BLaER1 (cell line): ENCODE measurements at regions not wholly inside any gene's neighbourhood (a gene's known extent, or its start where the extent isn't known, plus 50 kb on each side); places are given as distances from the start of the nearest gene placed in this dataset.
"Not testable (repeated sequence)": the region's sequence is repeated elsewhere in the genome, so short reads cannot be mapped to it uniquely, and the experiment has no call there.

Source experiments
- H3K27ac ChIP-seq: shearing (Covaris generic); formaldehyde crosslinking; 2 replicates; pipeline ENCODE4 v1.8.1; 2022
- H3K27me3 ChIP-seq: shearing (Covaris generic); formaldehyde crosslinking; 2 replicates; pipeline ENCODE4 v1.8.1; 2022
- H3K36me3 ChIP-seq: shearing (Covaris generic); formaldehyde crosslinking; 2 replicates; pipeline ENCODE4 v1.8.1; 2022
- H3K4me1 ChIP-seq: shearing (Covaris generic); formaldehyde crosslinking; 2 replicates; pipeline ENCODE4 v1.8.1; 2022
- H3K4me2 ChIP-seq: shearing (Covaris generic); formaldehyde crosslinking; 2 replicates; pipeline ENCODE4 v1.8.1; 2022
- H3K4me3 ChIP-seq: shearing (Covaris generic); formaldehyde crosslinking; 2 replicates; pipeline ENCODE4 v1.8.1; 2022
- H3K9ac ChIP-seq: shearing (Covaris generic); formaldehyde crosslinking; 2 replicates; pipeline ENCODE4 v1.8.1; 2022
- H3K9me3 ChIP-seq: shearing (Covaris generic); formaldehyde crosslinking; 2 replicates; pipeline ENCODE4 v1.8.1; 2022
- H4K20me1 ChIP-seq: shearing (Covaris generic); formaldehyde crosslinking; 2 replicates; pipeline ENCODE4 v1.8.1; 2022
- Cebpa-rat ChIP-seq: shearing (Covaris generic); IDR thresholded peaks from 2 replicates; pipeline ENCODE4 v1.8.1; 2022

GRCh38 chr5:98354922-98355321 is 418.5 kb upstream of the RGMB start:
- TF ChIP-seq Cebpa-rat: no peak
- Histone ChIP-seq H3K9me3 (peaks cover 13% of the 10 kb centered on the region), H3K27ac (no peak overlapping the region), H3K36me3 (no peaks in the 10 kb centered on the region), H4K20me1 (no peaks in the 10 kb centered on the region), H3K4me3 (no peak overlapping the region), H3K4me1 (no peaks in the 10 kb centered on the region), H3K27me3 (no peaks in the 10 kb centered on the region), H3K9ac (no peak overlapping the region), H3K4me2 (no peak overlapping the region)

- Histone ChIP-seq H3K4me3 (no peak overlapping the region), H3K4me2 (no peak overlapping the region), H3K27ac (no peak overlapping the region), H3K9me3 (peaks cover 6% of the 10 kb centered on the region), H3K4me1 (no peaks in the 10 kb centered on the region), H3K36me3 (no peaks in the 10 kb centered on the region), H3K9ac (no peak overlapping the region), H3K27me3 (no peaks in the 10 kb centered on the region), H4K20me1 (no peaks in the 10 kb centered on the region)
- TF ChIP-seq Cebpa-rat: no peak
Observed at GRCh38 chr5:98360548-98360947, 412.9 kb upstream of the RGMB start.

GRCh38 chr5:98363157-98363556 is 410.3 kb upstream of the RGMB start:
- no peaks in the 10 kb centered on the region for H4K20me1 ChIP-seq
- H3K36me3 ChIP-seq: no peaks in the 10 kb centered on the region
- H3K4me1 ChIP-seq: no peaks in the 10 kb centered on the region
- H3K9ac ChIP-seq: no peak overlapping the region
- H3K4me3 ChIP-seq: no peak overlapping the region
- no peaks in the 10 kb centered on the region for H3K27me3 ChIP-seq
- peaks cover 6% of the 10 kb centered on the region for H3K9me3 ChIP-seq
- no peak overlapping the region for H3K27ac ChIP-seq
- TF ChIP-seq Cebpa-rat: no peak
- H3K4me2 ChIP-seq: no peak overlapping the region

- Histone ChIP-seq H3K9ac (no peak overlapping the region), H3K27me3 (no peaks in the 10 kb centered on the region), H3K4me3 (no peak overlapping the region), H4K20me1 (no peaks in the 10 kb centered on the region), H3K4me1 (no peaks in the 10 kb centered on the region), H3K27ac (no peak overlapping the region), H3K9me3 (no peaks in the 10 kb centered on the region), H3K4me2 (no peak overlapping the region), H3K36me3 (no peaks in the 10 kb centered on the region)
- TF ChIP-seq Cebpa-rat: no peak
Observed at GRCh38 chr5:98364549-98364948, 408.9 kb upstream of the RGMB start.

GRCh38 chr5:98365126-98365525 is 408.3 kb upstream of the RGMB start:
- H3K4me1 ChIP-seq: no peaks in the 10 kb centered on the region
- no peaks in the 10 kb centered on the region for H3K36me3 ChIP-seq
- no peak overlapping the region for H3K9ac ChIP-seq
- H4K20me1 ChIP-seq: no peaks in the 10 kb centered on the region
- no peaks in the 10 kb centered on the region for H3K27me3 ChIP-seq
- no peak overlapping the region for H3K4me3 ChIP-seq
- no peaks in the 10 kb centered on the region for H3K9me3 ChIP-seq
- no peak overlapping the region for H3K4me2 ChIP-seq
- no peak for TF ChIP-seq Cebpa-rat
- no peak overlapping the region for H3K27ac ChIP-seq

- Histone ChIP-seq H4K20me1 (no peaks in the 10 kb centered on the region), H3K27me3 (no peaks in the 10 kb centered on the region), H3K4me1 (no peaks in the 10 kb centered on the region), H3K27ac (no peak overlapping the region), H3K9ac (no peak overlapping the region), H3K9me3 (no peaks in the 10 kb centered on the region), H3K36me3 (no peaks in the 10 kb centered on the region), H3K4me3 (no peak overlapping the region), H3K4me2 (no peak overlapping the region)
- TF ChIP-seq Cebpa-rat: no peak
Observed at GRCh38 chr5:98368141-98368540, 405.3 kb upstream of the RGMB start.

GRCh38 chr5:98372351-98372750 is 401.1 kb upstream of the RGMB start:
- no peaks in the 10 kb centered on the region for H3K9me3 ChIP-seq
- no peak overlapping the region for H3K9ac ChIP-seq
- no peaks in the 10 kb centered on the region for H3K27me3 ChIP-seq
- no peak overlapping the region for H3K27ac ChIP-seq
- no peaks in the 10 kb centered on the region for H3K4me1 ChIP-seq
- H3K4me2 ChIP-seq: no peak overlapping the region
- no peaks in the 10 kb centered on the region for H3K36me3 ChIP-seq
- no peaks in the 10 kb centered on the region for H4K20me1 ChIP-seq
- no peak overlapping the region for H3K4me3 ChIP-seq
- TF ChIP-seq Cebpa-rat: no peak

- no peak overlapping the region for H3K9ac ChIP-seq
Observed at GRCh38 chr5:98391921-98392625, 381.4 kb upstream of the RGMB start.

GRCh38 chr5:98393205-98393604 is 380.3 kb upstream of the RGMB start:
- not testable (repeated sequence) for H3K27me3 ChIP-seq, H3K4me1 ChIP-seq, H3K9me3 ChIP-seq, H3K27ac ChIP-seq, H4K20me1 ChIP-seq, H3K9ac ChIP-seq, H3K4me2 ChIP-seq, H3K36me3 ChIP-seq, H3K4me3 ChIP-seq

More at GRCh38 chr5:98391921-98392625, 381.4 kb upstream of the RGMB start:
- Histone ChIP-seq H3K9me3 (no peaks in the 10 kb centered on the region), H3K4me2 (no peak overlapping the region), H3K36me3 (no peaks in the 10 kb centered on the region), H4K20me1 (no peaks in the 10 kb centered on the region), H3K27me3 (no peaks in the 10 kb centered on the region), H3K27ac (no peak overlapping the region), H3K4me3 (no peak overlapping the region), H3K4me1 (no peaks in the 10 kb centered on the region)
- no peak for TF ChIP-seq Cebpa-rat

GRCh38 chr5:98397081-98397480 is 376.4 kb upstream of the RGMB start:
- H3K9ac ChIP-seq: no peak overlapping the region

GRCh38 chr5:98398465-98398864 is 375.0 kb upstream of the RGMB start:
- no peaks in the 10 kb centered on the region for H3K9me3 ChIP-seq
- no peak overlapping the region for H3K4me3 ChIP-seq
- H3K9ac ChIP-seq: no peak overlapping the region
- no peak for TF ChIP-seq Cebpa-rat
- no peaks in the 10 kb centered on the region for H3K36me3 ChIP-seq
- H3K4me1 ChIP-seq: no peaks in the 10 kb centered on the region
- H3K4me2 ChIP-seq: no peak overlapping the region
- H4K20me1 ChIP-seq: no peaks in the 10 kb centered on the region
- no peak overlapping the region for H3K27ac ChIP-seq
- no peaks in the 10 kb centered on the region for H3K27me3 ChIP-seq

More at GRCh38 chr5:98397081-98397480, 376.4 kb upstream of the RGMB start:
- Histone ChIP-seq H3K27me3 (no peaks in the 10 kb centered on the region), H3K27ac (no peak overlapping the region), H3K36me3 (no peaks in the 10 kb centered on the region), H3K9me3 (no peaks in the 10 kb centered on the region), H4K20me1 (no peaks in the 10 kb centered on the region), H3K4me2 (no peak overlapping the region), H3K4me3 (no peak overlapping the region), H3K4me1 (no peaks in the 10 kb centered on the region)
- no peak for TF ChIP-seq Cebpa-rat
